ENCODE measurements at regions not wholly inside any gene's neighbourhood (a gene's known extent, or its start where the extent isn't known, plus 50 kb on each side); places are given as distances from the start of the nearest gene placed in this dataset.
A peak's percentile ranks its signal among the peaks of the same experiment; 100 is the strongest.

- no peaks in the 10 kb centered on the region for H3K9me3 Mint-ChIP-seq
- no peaks in the 10 kb centered on the region for H3K36me3 Mint-ChIP-seq (ENCODE audit: low read depth)
- H3K4me3 Mint-ChIP-seq = no peak overlapping the region
- no peaks in the 10 kb centered on the region; the same call in none of the 2 replicates for H3K27me3 Mint-ChIP-seq (ENCODE audit: insufficient read depth)
- H3K4me1 Mint-ChIP-seq (ENCODE audit: low read depth) = peaks cover 26% of the 10 kb centered on the region
- peak; percentile 91 for TF ChIP-seq CTCF (IDR thresholded peaks at IDR 0.05)
- peak; percentile 28 for DNase-seq
- H3K27ac Mint-ChIP-seq = no peak overlapping the region
Observed at GRCh38 chr15:93997071-93997658, 234.2 kb upstream of the MCTP2 start.

DNA sequence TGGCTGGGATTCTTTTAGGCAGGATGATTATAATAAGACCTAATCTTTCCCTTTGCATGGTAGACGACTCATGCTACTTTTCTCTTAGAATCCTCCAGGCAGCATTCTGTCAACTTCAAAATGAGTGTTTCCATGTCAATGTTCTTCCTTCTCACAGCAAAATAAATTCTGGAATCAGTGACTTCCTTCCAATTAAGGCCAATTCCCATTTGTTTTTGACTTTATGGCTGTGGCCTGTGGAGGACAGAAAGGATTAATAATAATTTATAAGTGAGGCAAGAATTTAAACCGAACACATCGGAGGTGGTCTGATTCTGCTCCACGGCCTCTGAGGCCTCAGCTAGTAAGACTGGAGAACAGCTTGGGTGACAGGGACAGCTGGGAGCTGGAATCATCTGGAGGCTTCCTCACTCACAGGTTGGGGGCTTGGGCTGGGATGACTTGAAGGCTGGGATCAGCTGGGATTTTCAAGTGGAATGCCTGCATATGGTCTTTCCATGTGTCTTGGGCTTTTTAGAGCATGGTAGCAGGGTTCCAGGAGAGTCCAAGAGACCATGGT is 241.8 kb upstream of the MCTP2 start:
- H3K36me3 Mint-ChIP-seq (ENCODE audit: low read depth) = no peaks in the 10 kb centered on the region
- no peak for DNase-seq
- no peaks in the 10 kb centered on the region for H3K9me3 Mint-ChIP-seq
- no peaks in the 10 kb centered on the region for H3K4me1 Mint-ChIP-seq (ENCODE audit: low read depth)
- H3K27me3 Mint-ChIP-seq (ENCODE audit: insufficient read depth) = peaks cover 9% of the 10 kb centered on the region
- H3K27ac Mint-ChIP-seq = no peak overlapping the region
- no peak overlapping the region for H3K4me3 Mint-ChIP-seq
- no peak for TF ChIP-seq CTCF (IDR thresholded peaks at IDR 0.05)

DNA sequence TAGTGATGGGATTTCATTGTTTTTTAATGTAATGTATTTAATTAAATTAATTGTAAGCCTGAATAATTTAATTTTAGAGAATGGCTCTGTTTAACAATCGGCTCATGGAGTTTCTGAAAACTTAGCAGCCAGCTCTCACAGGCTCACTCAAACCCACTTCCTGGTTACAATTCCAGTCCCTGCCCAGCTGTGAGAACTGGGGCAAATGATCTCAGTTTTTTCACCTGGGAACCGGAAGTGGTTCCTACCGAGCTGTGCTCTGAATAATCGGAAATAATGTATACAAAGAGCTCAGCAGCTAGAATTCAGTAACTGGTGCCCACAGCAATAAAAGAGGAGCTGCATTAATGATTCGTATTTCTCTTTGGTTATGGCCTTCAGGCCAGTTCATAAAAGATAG is 244.3 kb upstream of the MCTP2 start:
- Mint-ChIP-seq H3K27ac (no peak overlapping the region), H3K27me3 (ENCODE audit: insufficient read depth) (peaks cover 11% of the 10 kb centered on the region; the same call in 1 of the 2 replicates), H3K4me3 (no peak overlapping the region), H3K36me3 (ENCODE audit: low read depth) (no peaks in the 10 kb centered on the region), H3K9me3 (no peaks in the 10 kb centered on the region), H3K4me1 (ENCODE audit: low read depth) (no peaks in the 10 kb centered on the region)
- TF ChIP-seq CTCF (IDR thresholded peaks at IDR 0.05) = no peak
- no peak for DNase-seq

DNA sequence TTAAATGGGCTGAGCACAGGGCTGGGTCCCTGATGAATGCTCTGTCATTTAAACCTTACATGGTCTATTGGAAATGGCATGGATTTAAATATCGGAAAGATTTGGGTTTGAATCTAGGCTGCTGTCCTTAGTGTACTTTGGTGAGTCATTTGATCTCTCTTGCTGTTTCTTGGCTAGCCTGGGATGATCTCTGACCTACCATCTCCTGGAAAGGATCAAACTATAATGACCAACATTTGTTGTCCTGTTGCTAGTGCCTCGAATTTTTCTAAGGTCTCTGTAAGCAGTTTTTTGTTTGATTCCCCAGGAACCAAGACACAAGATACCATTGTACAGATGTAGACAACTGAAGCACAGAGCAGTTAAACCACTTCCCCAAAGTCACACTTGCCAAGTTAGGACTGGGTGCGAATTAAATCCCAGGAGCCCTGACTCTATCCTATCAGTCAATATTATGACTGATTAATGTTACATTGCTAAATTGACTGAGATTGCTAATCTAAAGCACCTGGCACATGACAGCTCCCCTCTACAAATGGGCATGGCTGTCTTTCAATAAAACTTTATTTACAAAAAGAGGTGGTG is 244.9 kb upstream of the MCTP2 start:
- DNase-seq = no peak
- Mint-ChIP-seq H3K4me1 (ENCODE audit: low read depth) (no peaks in the 10 kb centered on the region), H3K27me3 (ENCODE audit: insufficient read depth) (peaks cover 11% of the 10 kb centered on the region; the same call in 1 of the 2 replicates), H3K4me3 (no peak overlapping the region), H3K27ac (no peak overlapping the region), H3K36me3 (ENCODE audit: low read depth) (no peaks in the 10 kb centered on the region), H3K9me3 (no peaks in the 10 kb centered on the region)
- no peak for TF ChIP-seq CTCF (IDR thresholded peaks at IDR 0.05)

DNA sequence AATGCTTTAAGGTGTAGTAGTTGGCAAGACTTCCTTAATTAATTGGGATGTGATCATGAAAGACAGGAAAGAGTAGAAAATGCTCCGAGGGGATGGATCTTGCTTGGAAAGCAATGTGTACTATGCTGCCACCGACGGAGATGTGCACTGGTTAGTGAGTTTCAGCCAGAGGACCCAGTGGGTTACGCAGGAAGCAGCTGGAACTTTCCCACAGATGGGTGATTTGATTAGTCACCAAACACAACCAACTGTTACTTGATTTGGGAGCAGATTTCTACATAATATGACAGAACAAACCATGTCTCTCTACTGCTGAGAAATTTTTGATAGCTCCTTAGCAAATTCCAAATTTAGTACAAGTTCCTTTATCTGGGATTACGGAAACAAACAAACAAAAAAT is 245.4 kb upstream of the MCTP2 start:
- no peak for DNase-seq
- Mint-ChIP-seq H3K4me3 (no peak overlapping the region), H3K4me1 (ENCODE audit: low read depth) (no peaks in the 10 kb centered on the region), H3K36me3 (ENCODE audit: low read depth) (no peaks in the 10 kb centered on the region), H3K27me3 (ENCODE audit: insufficient read depth) (peaks cover 11% of the 10 kb centered on the region; the same call in 1 of the 2 replicates), H3K27ac (no peak overlapping the region), H3K9me3 (no peaks in the 10 kb centered on the region)
- no peak for TF ChIP-seq CTCF (IDR thresholded peaks at IDR 0.05)
